ENCODE measurements at regions not wholly inside any gene's neighbourhood (a gene's known extent, or its start where the extent isn't known, plus 50 kb on each side); places are given as distances from the start of the nearest gene placed in this dataset.

- TF ChIP-seq BHLHE40 (IDR thresholded peaks at IDR 0.05; ENCODE audit: borderline replicate concordance) (no peak), PKNOX1 (IDR thresholded peaks at IDR 0.05) (no peak), SP1 (IDR thresholded peaks at IDR 0.05) (no peak), ELF4 (IDR thresholded peaks at IDR 0.05) (no peak), SUZ12 (IDR thresholded peaks at IDR 0.05) (no peak), ZNF384 (IDR thresholded peaks at IDR 0.05) (no peak), FOXA1 (IDR thresholded peaks at IDR 0.05) (no peak), NFRKB (IDR thresholded peaks at IDR 0.05) (no peak), L3MBTL2 (conservative IDR thresholded peaks at IDR 0.05) (no peak), FOXM1 (IDR thresholded peaks at IDR 0.05; ENCODE audit: borderline replicate concordance) (no peak), FOXK2 (IDR thresholded peaks at IDR 0.05) (no peak), TARDBP (IDR thresholded peaks at IDR 0.05) (no peak), CTBP1 (IDR thresholded peaks at IDR 0.05; ENCODE audit: borderline replicate concordance) (no peak)
These were observed 115.2 kb downstream of the COPRS start for GRCh38 chr17:31743797-31744196.

Data from HEK293T (cell line).